Fibroblast of the aortic adventitia (primary cell): ENCODE measurements at regions not wholly inside any gene's neighbourhood (a gene's known extent, or its start where the extent isn't known, plus 50 kb on each side); places are given as distances from the start of the nearest gene placed in this dataset.
A peak's percentile ranks its signal among the peaks of the same experiment; 100 is the strongest.
"Not testable (repeated sequence)": the region's sequence is repeated elsewhere in the genome, so short reads cannot be mapped to it uniquely, and the experiment has no call there.

ENCODE experiments used
- DNase-seq: peaks from one replicate; pipeline ENCODE4 v3.0.0-alpha.2; 2010; ENCODE audit warnings: low read depth
- H3K4me3 ChIP-seq: 2 replicates; pipeline ENCODE4 v1.5.1; 2011; ENCODE audit warnings: low read depth, mild to moderate bottlenecking, control low read depth, low read length, moderate library complexity
- TF ChIP-seq, protein P1 (sequence below): IDR thresholded peaks from 2 replicates; pipeline ENCODE4 v1.5.1; 2011; ENCODE audit warnings: mild to moderate bottlenecking, low read length, control low read depth, inconsistent platforms; ENCODE audit not compliant: insufficient read depth

DNA sequence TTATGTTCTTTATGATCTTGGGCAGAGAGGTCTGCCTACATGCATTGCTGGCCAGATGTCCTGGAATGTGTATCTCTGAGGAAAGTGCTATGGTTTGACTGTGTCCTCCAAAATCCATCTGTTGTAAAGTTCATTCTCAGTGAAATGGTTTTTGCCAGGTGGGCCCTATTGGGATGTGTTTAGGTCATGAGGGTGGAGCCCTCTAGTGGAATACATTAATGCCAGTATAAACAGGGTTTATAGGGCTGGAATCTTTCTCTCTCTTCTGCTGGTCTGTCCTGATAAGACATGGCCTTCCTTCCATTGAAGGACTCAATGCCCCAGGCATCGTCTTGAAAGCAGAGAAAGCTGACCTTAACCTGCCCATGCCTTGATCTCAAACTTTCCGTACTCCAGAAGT, 258.5 kb downstream of the RPIA start:
- TF ChIP-seq, protein P1, sequence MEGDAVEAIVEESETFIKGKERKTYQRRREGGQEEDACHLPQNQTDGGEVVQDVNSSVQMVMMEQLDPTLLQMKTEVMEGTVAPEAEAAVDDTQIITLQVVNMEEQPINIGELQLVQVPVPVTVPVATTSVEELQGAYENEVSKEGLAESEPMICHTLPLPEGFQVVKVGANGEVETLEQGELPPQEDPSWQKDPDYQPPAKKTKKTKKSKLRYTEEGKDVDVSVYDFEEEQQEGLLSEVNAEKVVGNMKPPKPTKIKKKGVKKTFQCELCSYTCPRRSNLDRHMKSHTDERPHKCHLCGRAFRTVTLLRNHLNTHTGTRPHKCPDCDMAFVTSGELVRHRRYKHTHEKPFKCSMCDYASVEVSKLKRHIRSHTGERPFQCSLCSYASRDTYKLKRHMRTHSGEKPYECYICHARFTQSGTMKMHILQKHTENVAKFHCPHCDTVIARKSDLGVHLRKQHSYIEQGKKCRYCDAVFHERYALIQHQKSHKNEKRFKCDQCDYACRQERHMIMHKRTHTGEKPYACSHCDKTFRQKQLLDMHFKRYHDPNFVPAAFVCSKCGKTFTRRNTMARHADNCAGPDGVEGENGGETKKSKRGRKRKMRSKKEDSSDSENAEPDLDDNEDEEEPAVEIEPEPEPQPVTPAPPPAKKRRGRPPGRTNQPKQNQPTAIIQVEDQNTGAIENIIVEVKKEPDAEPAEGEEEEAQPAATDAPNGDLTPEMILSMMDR = peak; percentile 31
- peak; percentile 9 for DNase-seq
- no peak overlapping the region for H3K4me3 ChIP-seq

GRCh38 chr2:88955607-88956006, 264.1 kb downstream of the RPIA start:
- H3K4me3 ChIP-seq = no peak overlapping the region
- TF ChIP-seq, protein P1 = no peak
- no peak for DNase-seq

- DNase-seq = peak; percentile 47
These were observed 268.2 kb downstream of the RPIA start for GRCh38 chr2:88959480-88960204.

GRCh38 chr2:88961323-88961722, 269.9 kb downstream of the RPIA start:
- H3K4me3 ChIP-seq, DNase-seq: not testable (repeated sequence)

More at GRCh38 chr2:88959480-88960204, 268.2 kb downstream of the RPIA start:
- H3K4me3 ChIP-seq = no peak overlapping the region
- TF ChIP-seq, protein P1 = peak; percentile 18

DNA sequence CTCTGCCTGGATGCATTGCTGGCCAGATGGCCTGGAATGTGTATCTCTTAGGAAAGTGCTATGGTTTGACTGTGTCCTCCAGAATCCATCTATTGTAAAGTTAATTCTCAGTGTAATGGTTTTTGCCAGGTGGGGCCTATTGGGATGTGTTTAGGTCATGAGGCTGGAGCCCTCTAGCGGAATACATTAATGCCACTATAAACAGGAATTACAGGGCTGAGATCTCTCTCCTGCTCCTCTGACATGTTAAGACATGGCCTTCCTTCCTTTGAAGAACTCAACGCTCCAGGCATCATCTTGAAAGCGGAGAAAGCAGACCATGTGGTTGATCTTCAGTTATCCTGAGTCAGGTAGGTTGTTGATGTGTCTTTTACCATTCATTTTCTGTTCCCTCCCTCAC, 276.4 kb downstream of the RPIA start:
- TF ChIP-seq, protein P1 = peak; percentile 35
- H3K4me3 ChIP-seq = no peak overlapping the region
- peak; percentile 15 for DNase-seq

DNA sequence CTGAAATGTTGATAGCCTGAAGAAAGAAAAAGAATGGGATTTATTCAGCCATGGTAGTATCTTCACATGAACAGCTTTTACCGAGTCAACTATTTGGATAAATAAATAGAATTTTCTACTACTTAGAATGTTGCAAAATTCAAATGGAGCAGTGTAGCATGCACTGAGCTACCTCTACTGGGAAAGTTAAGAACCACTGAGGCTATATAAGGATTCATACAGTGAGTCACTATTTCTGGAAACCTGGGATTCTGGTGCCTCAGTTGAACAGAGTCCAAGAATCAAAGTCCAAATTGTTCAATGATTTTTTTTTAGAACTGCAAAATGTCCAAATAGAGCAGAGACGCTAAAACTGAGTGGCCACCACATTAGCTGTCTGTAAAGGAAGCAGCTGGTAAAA, 286.5 kb downstream of the RPIA start:
- H3K4me3 ChIP-seq, DNase-seq: not testable (repeated sequence)

- H3K4me3 ChIP-seq, DNase-seq: not testable (repeated sequence)
These were observed 287.0 kb downstream of the RPIA start for GRCh38 chr2:88978446-88978845.

- DNase-seq, H3K4me3 ChIP-seq: not testable (repeated sequence)
These were observed 292.6 kb downstream of the RPIA start for GRCh38 chr2:88984079-88984478.

DNA sequence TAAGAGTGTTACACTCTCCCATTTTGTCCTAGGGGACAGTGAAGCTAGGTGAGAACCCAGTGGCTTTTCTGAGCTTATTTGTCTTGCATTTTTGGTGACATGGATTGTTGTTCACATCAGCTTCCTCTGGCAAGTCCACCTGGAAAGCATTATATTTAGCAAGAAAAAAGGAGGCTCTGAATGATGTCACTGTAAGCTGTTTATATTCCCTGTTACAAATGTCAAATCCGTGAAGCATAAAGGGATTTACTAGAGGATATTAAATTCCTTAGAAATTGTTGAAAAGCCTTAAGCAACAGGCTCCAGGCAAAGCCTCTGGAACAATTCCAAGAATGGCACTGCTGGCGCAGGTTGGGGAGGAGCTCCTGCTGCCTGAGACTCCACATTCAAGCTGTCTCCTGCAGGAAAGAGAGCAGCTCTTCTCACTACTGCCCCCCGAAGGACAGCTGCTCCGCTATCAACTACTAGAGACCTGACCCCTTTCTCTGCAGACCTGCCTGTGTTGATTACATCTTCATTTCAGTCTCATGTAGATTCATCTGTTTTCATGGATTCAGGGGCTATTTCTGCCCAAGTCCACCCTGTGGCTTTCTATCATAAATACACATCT, 295.4 kb downstream of the RPIA start:
- H3K4me3 ChIP-seq, DNase-seq: not testable (repeated sequence)

GRCh38 chr2:88988617-88989016, 297.1 kb downstream of the RPIA start:
- H3K4me3 ChIP-seq, DNase-seq: not testable (repeated sequence)

GRCh38 chr2:88992819-88993218, 301.3 kb downstream of the RPIA start:
- not testable (repeated sequence) for DNase-seq, H3K4me3 ChIP-seq

DNA sequence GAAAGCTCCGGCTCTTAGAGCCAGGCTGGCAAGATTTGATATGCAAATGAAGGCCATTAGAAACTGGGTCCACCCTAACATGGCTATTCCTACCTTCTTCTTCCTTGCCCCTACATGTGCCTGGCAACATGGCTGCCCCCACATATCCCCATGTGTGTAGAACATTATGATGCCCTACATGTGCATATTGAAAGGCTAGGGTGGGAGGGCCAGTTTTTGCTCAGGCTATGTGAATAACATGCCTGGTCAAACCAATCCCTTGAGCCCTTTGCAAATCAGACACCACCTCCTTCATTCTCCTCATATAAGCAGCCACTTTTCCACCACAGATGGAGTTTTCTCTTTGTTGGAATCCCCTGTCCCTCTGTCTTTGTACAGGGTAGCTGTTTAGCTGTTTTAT, 303.4 kb downstream of the RPIA start:
- not testable (repeated sequence) for H3K4me3 ChIP-seq, DNase-seq

- DNase-seq, H3K4me3 ChIP-seq: not testable (repeated sequence)
These were observed 305.1 kb downstream of the RPIA start for GRCh38 chr2:88996588-88996987.
